BJ (cell line): ENCODE measurements at regions not wholly inside any gene's neighbourhood (a gene's known extent, or its start where the extent isn't known, plus 50 kb on each side); places are given as distances from the start of the nearest gene placed in this dataset.

Source experiments
- CTCF ChIA-PET: fragments of 350-600 bp; formaldehyde crosslinking; extraction: SDS; loops from one replicate; lab custom pipeline; 2021; ENCODE audit warnings: antibody characterized with exemption, inconsistent platforms; lab: Yijun Ruan, JAX
- POLR2A ChIA-PET: fragments of 300-600 bp; sonication (Branson Sonifier 250); formaldehyde crosslinking; extraction: SDS; loops from one replicate; lab custom pipeline; 2021; ENCODE audit warnings: antibody characterized with exemption; lab: Charles Lee
- DNase-seq: peaks from one replicate; pipeline ENCODE4 v3.0.0-alpha.2; 2011; ENCODE audit warnings: low read depth
- H3K27me3 ChIP-seq: 2 replicates; pipeline ENCODE4 v1.6.0; 2011; ENCODE audit warnings: low read length; ENCODE audit not compliant: control insufficient read depth, insufficient read depth
- H3K36me3 ChIP-seq: 2 replicates; pipeline ENCODE4 v1.5.1; 2011; ENCODE audit warnings: low read length; ENCODE audit not compliant: control insufficient read depth, insufficient read depth
- H3K4me3 ChIP-seq: 2 replicates; pipeline ENCODE4 v1.5.1; 2011; ENCODE audit warnings: low read depth, mild to moderate bottlenecking, control low read depth, low read length
- TF ChIP-seq, protein P1 (sequence below): IDR thresholded peaks from 2 replicates; pipeline ENCODE4 v1.5.1; 2011; ENCODE audit warnings: low read depth, mild to moderate bottlenecking, control low read depth, inconsistent platforms, low read length, moderate library complexity; ENCODE audit not compliant: insufficient read depth

- POLR2A ChIA-PET: no interaction called here
- no peak for DNase-seq
- H3K27me3 ChIP-seq: no peaks in the 10 kb centered on the region
- no peak overlapping the region for H3K4me3 ChIP-seq
- CTCF ChIA-PET: no interaction called here
- H3K36me3 ChIP-seq: no peaks in the 10 kb centered on the region
- TF ChIP-seq, protein P1, sequence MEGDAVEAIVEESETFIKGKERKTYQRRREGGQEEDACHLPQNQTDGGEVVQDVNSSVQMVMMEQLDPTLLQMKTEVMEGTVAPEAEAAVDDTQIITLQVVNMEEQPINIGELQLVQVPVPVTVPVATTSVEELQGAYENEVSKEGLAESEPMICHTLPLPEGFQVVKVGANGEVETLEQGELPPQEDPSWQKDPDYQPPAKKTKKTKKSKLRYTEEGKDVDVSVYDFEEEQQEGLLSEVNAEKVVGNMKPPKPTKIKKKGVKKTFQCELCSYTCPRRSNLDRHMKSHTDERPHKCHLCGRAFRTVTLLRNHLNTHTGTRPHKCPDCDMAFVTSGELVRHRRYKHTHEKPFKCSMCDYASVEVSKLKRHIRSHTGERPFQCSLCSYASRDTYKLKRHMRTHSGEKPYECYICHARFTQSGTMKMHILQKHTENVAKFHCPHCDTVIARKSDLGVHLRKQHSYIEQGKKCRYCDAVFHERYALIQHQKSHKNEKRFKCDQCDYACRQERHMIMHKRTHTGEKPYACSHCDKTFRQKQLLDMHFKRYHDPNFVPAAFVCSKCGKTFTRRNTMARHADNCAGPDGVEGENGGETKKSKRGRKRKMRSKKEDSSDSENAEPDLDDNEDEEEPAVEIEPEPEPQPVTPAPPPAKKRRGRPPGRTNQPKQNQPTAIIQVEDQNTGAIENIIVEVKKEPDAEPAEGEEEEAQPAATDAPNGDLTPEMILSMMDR: no peak
Observed at GRCh38 chr2:147227313-147227712, 617.5 kb upstream of the ACVR2A start.

- CTCF ChIA-PET: no interaction called here
- H3K27me3 ChIP-seq: no peaks in the 10 kb centered on the region
- DNase-seq: no peak
- TF ChIP-seq, protein P1: no peak
- POLR2A ChIA-PET: no interaction called here
- no peak overlapping the region for H3K4me3 ChIP-seq
- no peaks in the 10 kb centered on the region for H3K36me3 ChIP-seq
Observed at GRCh38 chr2:147224070-147224469, 620.8 kb upstream of the ACVR2A start.

DNA sequence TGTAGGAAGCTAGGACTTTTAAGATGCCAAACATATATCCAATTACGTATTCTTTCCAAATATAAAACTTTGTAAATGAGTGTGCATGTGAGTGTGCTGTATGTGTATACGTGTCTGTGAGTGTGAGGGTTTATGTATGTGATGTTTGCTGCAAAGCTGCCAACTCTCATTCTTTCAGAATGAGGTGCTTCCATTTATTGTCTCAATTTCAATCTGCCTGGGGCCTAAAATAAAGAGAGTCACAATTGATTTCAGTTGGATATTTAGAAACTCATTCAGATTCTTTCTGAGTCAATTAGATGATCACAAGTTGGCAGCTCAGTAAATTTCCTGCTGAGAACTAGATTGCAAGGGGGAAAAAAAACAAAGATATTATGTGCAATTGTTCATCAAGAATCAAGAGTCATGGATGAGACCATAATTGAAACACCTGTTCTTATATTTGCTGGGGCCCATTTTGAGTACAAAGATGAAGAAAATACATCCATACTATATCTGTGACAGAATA lies 621.2 kb upstream of the ACVR2A start:
- H3K27me3 ChIP-seq: no peaks in the 10 kb centered on the region
- DNase-seq: no peak
- CTCF ChIA-PET: no interaction called here
- no peak overlapping the region for H3K4me3 ChIP-seq
- TF ChIP-seq, protein P1: no peak
- POLR2A ChIA-PET: no interaction called here
- no peaks in the 10 kb centered on the region for H3K36me3 ChIP-seq

GRCh38 chr2:147223119-147223518 lies 621.7 kb upstream of the ACVR2A start:
- Histone ChIP-seq H3K4me3 (no peak overlapping the region), H3K27me3 (no peaks in the 10 kb centered on the region), H3K36me3 (no peaks in the 10 kb centered on the region)
- ChIA-PET POLR2A (no interaction called here), CTCF (no interaction called here)
- DNase-seq: no peak
- TF ChIP-seq, protein P1: no peak

DNA sequence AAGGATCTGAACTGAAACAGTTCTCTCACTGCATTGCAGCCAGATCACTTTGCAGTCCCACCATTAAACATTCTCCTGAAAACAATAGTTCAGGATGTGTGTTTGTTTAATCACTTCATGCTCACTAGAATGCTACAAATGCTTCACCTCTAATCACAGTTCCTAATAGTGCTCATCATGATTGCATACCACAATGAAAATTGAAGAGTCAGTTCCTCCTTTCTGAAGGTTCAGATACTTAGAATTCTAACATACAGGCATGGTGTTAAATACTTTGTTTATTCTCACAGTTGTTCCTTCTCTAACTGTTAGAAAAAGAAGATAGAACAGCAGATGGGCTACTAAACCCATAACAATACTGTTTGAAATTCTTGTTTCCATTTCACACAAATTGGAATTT lies 622.3 kb upstream of the ACVR2A start:
- no peak overlapping the region for H3K4me3 ChIP-seq
- H3K27me3 ChIP-seq: no peaks in the 10 kb centered on the region
- TF ChIP-seq, protein P1: no peak
- ChIA-PET POLR2A (no interaction called here), CTCF (no interaction called here)
- H3K36me3 ChIP-seq: no peaks in the 10 kb centered on the region
- no peak for DNase-seq
